ENCODE measurements at regions not wholly inside any gene's neighbourhood (a gene's known extent, or its start where the extent isn't known, plus 50 kb on each side); places are given as distances from the start of the nearest gene placed in this dataset.

GRCh38 chr3:177823701-177824189, 626.5 kb upstream of the TBL1XR1 start:
- TF ChIP-seq, protein P1, sequence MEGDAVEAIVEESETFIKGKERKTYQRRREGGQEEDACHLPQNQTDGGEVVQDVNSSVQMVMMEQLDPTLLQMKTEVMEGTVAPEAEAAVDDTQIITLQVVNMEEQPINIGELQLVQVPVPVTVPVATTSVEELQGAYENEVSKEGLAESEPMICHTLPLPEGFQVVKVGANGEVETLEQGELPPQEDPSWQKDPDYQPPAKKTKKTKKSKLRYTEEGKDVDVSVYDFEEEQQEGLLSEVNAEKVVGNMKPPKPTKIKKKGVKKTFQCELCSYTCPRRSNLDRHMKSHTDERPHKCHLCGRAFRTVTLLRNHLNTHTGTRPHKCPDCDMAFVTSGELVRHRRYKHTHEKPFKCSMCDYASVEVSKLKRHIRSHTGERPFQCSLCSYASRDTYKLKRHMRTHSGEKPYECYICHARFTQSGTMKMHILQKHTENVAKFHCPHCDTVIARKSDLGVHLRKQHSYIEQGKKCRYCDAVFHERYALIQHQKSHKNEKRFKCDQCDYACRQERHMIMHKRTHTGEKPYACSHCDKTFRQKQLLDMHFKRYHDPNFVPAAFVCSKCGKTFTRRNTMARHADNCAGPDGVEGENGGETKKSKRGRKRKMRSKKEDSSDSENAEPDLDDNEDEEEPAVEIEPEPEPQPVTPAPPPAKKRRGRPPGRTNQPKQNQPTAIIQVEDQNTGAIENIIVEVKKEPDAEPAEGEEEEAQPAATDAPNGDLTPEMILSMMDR (IDR thresholded peaks at IDR 0.05 in 8 of 11, conservative IDR thresholded peaks at IDR 0.05 in 3 of 11), result no peak
- no peak for TF ChIP-seq POLR2A (IDR thresholded peaks at IDR 0.05)
- Histone ChIP-seq H3K27me3 (replicated peaks in 1 of 7) (no peaks in the 10 kb centered on the region), H3K9me3 (no peaks in the 10 kb centered on the region), H3K36me3 (no peaks in the 10 kb centered on the region), H3K4me1 (peaks cover 0 to 34% (median 18%) of the 10 kb centered on the region in 6 donors), H3K27ac (peak overlapping the region in 6 of 8 donors; percentile 4 to 35 (median 16)), H3K4me3 (no peak overlapping the region)
- DNase-seq, result no peak
- 92 to 96% (median 94%) methylated on average over 9 of the region's 9 CpGs for WGBS, 5 donors
- intact Hi-C loops (cut with DNase I; ENCODE audit: low total_unique reads), result no loop called here

DNA sequence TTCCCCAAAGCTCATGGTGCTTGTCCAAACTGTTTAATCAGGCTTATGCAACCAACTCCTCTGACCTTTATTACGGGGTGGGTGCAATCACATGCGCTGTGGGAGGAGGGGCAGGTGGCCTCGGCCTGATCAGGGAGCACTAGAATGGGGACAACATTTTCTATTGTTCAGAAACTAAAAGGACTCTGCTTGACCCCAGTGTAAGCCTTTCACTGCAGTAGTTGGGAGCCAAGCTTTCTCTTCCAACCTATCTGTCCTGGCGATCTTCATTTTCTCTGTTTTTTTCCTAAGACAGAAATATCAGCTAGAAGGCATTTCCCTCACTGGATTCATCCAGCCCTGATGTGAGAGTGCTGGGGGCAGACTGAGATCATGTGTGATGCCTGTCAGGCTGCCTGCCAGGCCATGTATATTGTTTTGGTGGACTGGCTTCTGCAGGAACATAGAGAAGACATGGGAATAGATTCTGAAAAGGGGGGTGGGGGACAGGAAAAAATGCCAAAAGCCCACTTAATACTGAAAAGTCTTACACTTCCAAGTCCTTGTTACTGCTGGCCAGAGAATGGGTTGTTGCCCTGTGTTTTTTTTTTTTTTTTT, 627.0 kb upstream of the TBL1XR1 start:
- 66 to 81% (median 77%) methylated on average over 4 of the region's 4 CpGs for WGBS, 5 donors

GRCh38 chr3:177824841-177825240, 627.6 kb upstream of the TBL1XR1 start:
- intact Hi-C loops (cut with DNase I; ENCODE audit: low total_unique reads), result no loop called here
- TF ChIP-seq, protein P1 (IDR thresholded peaks at IDR 0.05 in 8 of 11, conservative IDR thresholded peaks at IDR 0.05 in 3 of 11), result no peak
- TF ChIP-seq POLR2A (IDR thresholded peaks at IDR 0.05) (no peak), POLR2AphosphoS5 (IDR thresholded peaks at IDR 0.05) (no peak)
- 73 to 87% (median 84%) methylated on average over 4 of the region's 4 CpGs for WGBS, 5 donors
- Histone ChIP-seq H3K36me3 (no peaks in the 10 kb centered on the region), H3K27ac (peak overlapping the region in 3 of 8 donors; percentile 4 to 35 (median 6)), H3K4me3 (no peak overlapping the region), H3K27me3 (replicated peaks in 1 of 7) (no peaks in the 10 kb centered on the region), H3K9me3 (no peaks in the 10 kb centered on the region), H3K4me1 (peaks cover 0 to 34% (median 17%) of the 10 kb centered on the region in 6 donors)
- DNase-seq, result no peak

More for the DNA sequence above, 627.0 kb upstream of the TBL1XR1 start:
- peaks cover 0 to 34% (median 18%) of the 10 kb centered on the region in 6 donors for H3K4me1 ChIP-seq
- H3K27me3 ChIP-seq (replicated peaks in 1 of 7), result no peaks in the 10 kb centered on the region
- intact Hi-C loops (cut with DNase I; ENCODE audit: low total_unique reads), result no loop called here
- no peaks in the 10 kb centered on the region for H3K9me3 ChIP-seq
- no peak overlapping the region for H3K4me3 ChIP-seq
- TF ChIP-seq, protein P1 (IDR thresholded peaks at IDR 0.05 in 8 of 11, conservative IDR thresholded peaks at IDR 0.05 in 3 of 11), result no peak
- TF ChIP-seq POLR2AphosphoS5 (IDR thresholded peaks at IDR 0.05) (no peak), POLR2A (IDR thresholded peaks at IDR 0.05) (no peak)
- DNase-seq, result no peak
- H3K27ac ChIP-seq, result peak overlapping the region in 6 of 8 donors; percentile 4 to 35 (median 16)
- H3K36me3 ChIP-seq, result no peaks in the 10 kb centered on the region

DNA sequence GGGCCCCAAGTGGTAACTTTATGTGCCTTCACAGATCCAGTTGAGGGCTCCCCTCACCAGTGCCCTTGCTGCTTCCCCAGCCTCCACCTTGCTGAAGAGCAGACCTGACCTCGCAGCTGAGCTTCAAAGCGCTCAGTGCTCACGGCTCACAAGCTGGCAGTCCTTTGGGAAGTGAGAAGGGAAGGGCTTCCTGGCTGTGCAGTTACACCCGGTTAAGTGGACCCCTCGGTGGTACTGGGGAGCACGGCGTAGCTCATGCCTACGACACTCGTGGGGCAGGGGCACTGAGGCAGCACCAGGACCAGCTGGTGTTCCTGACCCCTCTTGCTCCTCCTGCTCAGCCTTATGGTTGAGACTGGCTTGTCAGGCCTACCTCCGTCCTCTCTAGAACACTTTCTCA, 629.0 kb upstream of the TBL1XR1 start:
- TF ChIP-seq, protein P1 (IDR thresholded peaks at IDR 0.05 in 8 of 11, conservative IDR thresholded peaks at IDR 0.05 in 3 of 11), result no peak
- peak in 1 of 3 donors; percentile 15 for TF ChIP-seq POLR2AphosphoS5 (IDR thresholded peaks at IDR 0.05)
- TF ChIP-seq POLR2A (IDR thresholded peaks at IDR 0.05), result no peak
- Histone ChIP-seq H3K4me3 (no peak overlapping the region), H3K27me3 (replicated peaks in 1 of 7) (no peaks in the 10 kb centered on the region), H3K9me3 (no peaks in the 10 kb centered on the region), H3K36me3 (no peaks in the 10 kb centered on the region), H3K27ac (no peak overlapping the region), H3K4me1 (peaks cover 0 to 20% (median 3%) of the 10 kb centered on the region in 6 donors)
- no peak for DNase-seq
- intact Hi-C loops (cut with DNase I; ENCODE audit: low total_unique reads), result no loop called here
- WGBS, 5 donors, result 71 to 86% (median 79%) methylated on average over 10 of the region's 10 CpGs

Data from spleen (tissue), 11 donors.